HCT116 (cell line): ENCODE measurements at regions not wholly inside any gene's neighbourhood (a gene's known extent, or its start where the extent isn't known, plus 50 kb on each side); places are given as distances from the start of the nearest gene placed in this dataset.

Source experiments
- EZH2 ChIP-seq: fragments of 200-600 bp; sonication (generic); IDR thresholded peaks from 2 replicates; pipeline ENCODE4 v1.6.1; 2017; ENCODE audit warnings: antibody characterized with exemption, mixed run types
- FOSL1 ChIP-seq: IDR thresholded peaks from 2 replicates; pipeline ENCODE4 v1.6.1; 2012; ENCODE audit warnings: low read depth
- POLR2A ChIP-seq: IDR thresholded peaks from 2 replicates; pipeline ENCODE4 v1.7.0; 2011; ENCODE audit warnings: borderline replicate concordance; ENCODE audit not compliant: insufficient read depth, insufficient read length; ENCODE audit errors: extremely low read depth
- POLR2AphosphoS5 ChIP-seq: IDR thresholded peaks from 2 replicates; pipeline ENCODE4 v1.6.1; 2011; ENCODE audit warnings: mild to moderate bottlenecking, low read depth, low read length, moderate library complexity
- RAD21 ChIP-seq: IDR thresholded peaks from 2 replicates; pipeline ENCODE4 v1.6.1; 2012; ENCODE audit warnings: low read depth, mild to moderate bottlenecking
- SP1 ChIP-seq: IDR thresholded peaks from 2 replicates; pipeline ENCODE4 v1.6.1; 2012; ENCODE audit warnings: low read depth
- ZFX ChIP-seq: fragments of 450-650 bp; IDR thresholded peaks from 2 replicates; pipeline ENCODE4 v1.6.1; 2017
- ZNF274 ChIP-seq: fragments of 200-500 bp; sonication (Bioruptor generic); IDR thresholded peaks from 2 replicates; pipeline ENCODE4 v1.6.1; 2014; ENCODE audit warnings: mild to moderate bottlenecking, low read depth, low read length, inconsistent platforms
- TF ChIP-seq, protein P1 (sequence below): IDR thresholded peaks from 2 replicates; pipeline ENCODE4 v1.6.1; 2011; ENCODE audit warnings: mild to moderate bottlenecking, low read length, moderate library complexity; ENCODE audit not compliant: insufficient replicate concordance; ENCODE audit errors: extremely low read depth
- TF ChIP-seq, protein P2 (sequence below), 3 experiments: fragments of 200-600 bp in 1 of 3; sonication (generic) in 1 of 3; IDR thresholded peaks in 2 of 3; conservative IDR thresholded peaks in 1 of 3; 2 replicates each; pipeline ENCODE4 v1.5.1; 2012 to 2017; ENCODE audit warnings: low read depth in 2 of 3, low read length in 2 of 3, antibody characterized with exemption in 1 of 3, borderline replicate concordance in 1 of 3, control low read depth in 1 of 3, mild to moderate bottlenecking in 1 of 3, mixed read lengths in 1 of 3, mixed run types in 1 of 3, moderate library complexity in 1 of 3; ENCODE audit not compliant: insufficient read depth in 1 of 3

DNA sequence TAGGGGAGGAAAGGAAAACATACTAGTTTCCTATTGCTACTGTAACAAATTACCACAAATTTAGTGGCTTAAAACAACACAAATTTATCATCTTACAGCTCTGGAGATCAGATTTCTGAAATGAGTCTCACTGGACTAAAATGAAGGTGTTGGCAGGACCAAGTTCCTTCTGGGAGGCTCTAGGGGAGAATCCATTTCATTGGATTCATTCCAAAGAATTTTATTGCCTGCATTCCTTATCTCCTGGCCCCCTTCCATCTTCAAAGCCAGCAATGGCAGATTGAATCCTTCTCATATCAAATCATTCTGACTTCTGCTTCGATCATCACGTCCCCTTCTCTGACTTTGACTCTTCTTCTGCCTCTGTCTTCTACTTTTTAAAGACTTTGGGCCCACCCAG lies 250.9 kb downstream of the IRS1 start:
- TF ChIP-seq, protein P1, sequence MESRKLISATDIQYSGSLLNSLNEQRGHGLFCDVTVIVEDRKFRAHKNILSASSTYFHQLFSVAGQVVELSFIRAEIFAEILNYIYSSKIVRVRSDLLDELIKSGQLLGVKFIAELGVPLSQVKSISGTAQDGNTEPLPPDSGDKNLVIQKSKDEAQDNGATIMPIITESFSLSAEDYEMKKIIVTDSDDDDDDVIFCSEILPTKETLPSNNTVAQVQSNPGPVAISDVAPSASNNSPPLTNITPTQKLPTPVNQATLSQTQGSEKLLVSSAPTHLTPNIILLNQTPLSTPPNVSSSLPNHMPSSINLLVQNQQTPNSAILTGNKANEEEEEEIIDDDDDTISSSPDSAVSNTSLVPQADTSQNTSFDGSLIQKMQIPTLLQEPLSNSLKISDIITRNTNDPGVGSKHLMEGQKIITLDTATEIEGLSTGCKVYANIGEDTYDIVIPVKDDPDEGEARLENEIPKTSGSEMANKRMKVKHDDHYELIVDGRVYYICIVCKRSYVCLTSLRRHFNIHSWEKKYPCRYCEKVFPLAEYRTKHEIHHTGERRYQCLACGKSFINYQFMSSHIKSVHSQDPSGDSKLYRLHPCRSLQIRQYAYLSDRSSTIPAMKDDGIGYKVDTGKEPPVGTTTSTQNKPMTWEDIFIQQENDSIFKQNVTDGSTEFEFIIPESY: no peak
- no peak for TF ChIP-seq RAD21
- no peak for TF ChIP-seq EZH2
- TF ChIP-seq ZNF274: no peak
- TF ChIP-seq, protein P2, sequence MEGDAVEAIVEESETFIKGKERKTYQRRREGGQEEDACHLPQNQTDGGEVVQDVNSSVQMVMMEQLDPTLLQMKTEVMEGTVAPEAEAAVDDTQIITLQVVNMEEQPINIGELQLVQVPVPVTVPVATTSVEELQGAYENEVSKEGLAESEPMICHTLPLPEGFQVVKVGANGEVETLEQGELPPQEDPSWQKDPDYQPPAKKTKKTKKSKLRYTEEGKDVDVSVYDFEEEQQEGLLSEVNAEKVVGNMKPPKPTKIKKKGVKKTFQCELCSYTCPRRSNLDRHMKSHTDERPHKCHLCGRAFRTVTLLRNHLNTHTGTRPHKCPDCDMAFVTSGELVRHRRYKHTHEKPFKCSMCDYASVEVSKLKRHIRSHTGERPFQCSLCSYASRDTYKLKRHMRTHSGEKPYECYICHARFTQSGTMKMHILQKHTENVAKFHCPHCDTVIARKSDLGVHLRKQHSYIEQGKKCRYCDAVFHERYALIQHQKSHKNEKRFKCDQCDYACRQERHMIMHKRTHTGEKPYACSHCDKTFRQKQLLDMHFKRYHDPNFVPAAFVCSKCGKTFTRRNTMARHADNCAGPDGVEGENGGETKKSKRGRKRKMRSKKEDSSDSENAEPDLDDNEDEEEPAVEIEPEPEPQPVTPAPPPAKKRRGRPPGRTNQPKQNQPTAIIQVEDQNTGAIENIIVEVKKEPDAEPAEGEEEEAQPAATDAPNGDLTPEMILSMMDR (IDR thresholded peaks at IDR 0.05 in 2 of 3, conservative IDR thresholded peaks at IDR 0.05 in 1 of 3; ENCODE audit: borderline replicate concordance in 1 of 3, insufficient read depth in 1 of 3, low read depth in 2 of 3, low read length in 2 of 3): no peak
- TF ChIP-seq POLR2AphosphoS5: no peak
- TF ChIP-seq ZFX: no peak
- TF ChIP-seq POLR2A: no peak
- no peak for TF ChIP-seq SP1
- TF ChIP-seq FOSL1: no peak
